A673 (cell line): ENCODE measurements at regions not wholly inside any gene's neighbourhood (a gene's known extent, or its start where the extent isn't known, plus 50 kb on each side); places are given as distances from the start of the nearest gene placed in this dataset.

Source experiments
- CTCF ChIP-seq: fragments of 300-800, 200-600 bp; sonication (generic); conservative IDR thresholded peaks from 2 replicates; pipeline ENCODE4 v1.5.1; 2017; ENCODE audit warnings: low read depth, mild to moderate bottlenecking, antibody characterized with exemption, low read length, moderate library complexity, mixed read lengths
- EZH2 ChIP-seq: fragments of 200-600 bp; sonication (generic); IDR thresholded peaks from 2 replicates; pipeline ENCODE4 v1.6.1; 2017; ENCODE audit warnings: borderline replicate concordance, low read depth, mild to moderate bottlenecking, mixed read lengths, antibody characterized with exemption, low read length; ENCODE audit not compliant: poor library complexity, severe bottlenecking

GRCh38 chr11:113615773-113616172 lies 90.3 kb downstream of the TMPRSS5 start:
- TF ChIP-seq CTCF (no peak), EZH2 (no peak)
